GM23248 (cell line): ENCODE measurements at regions not wholly inside any gene's neighbourhood (a gene's known extent, or its start where the extent isn't known, plus 50 kb on each side); places are given as distances from the start of the nearest gene placed in this dataset.

Experiments
- EZH2 ChIP-seq: fragments of 200-600 bp; sonication (generic); IDR thresholded peaks from 2 replicates; pipeline ENCODE4 v1.6.1; 2018; ENCODE audit warnings: antibody characterized with exemption, mild to moderate bottlenecking; ENCODE audit not compliant: insufficient read depth, poor library complexity, severe bottlenecking
- EZH2phosphoT487 ChIP-seq: fragments of 200-600 bp; sonication (generic); IDR thresholded peaks from 2 replicates; pipeline ENCODE4 v1.6.1; 2018; ENCODE audit warnings: antibody characterized with exemption, moderate library complexity, mild to moderate bottlenecking, low read depth; ENCODE audit not compliant: insufficient read depth

- TF ChIP-seq EZH2 (no peak), EZH2phosphoT487 (no peak)
These were observed 197.6 kb downstream of the SIPA1L2 start for GRCh38 chr1:232432313-232432712.
